Fibroblast of upper back skin (primary cell): ENCODE measurements at regions not wholly inside any gene's neighbourhood (a gene's known extent, or its start where the extent isn't known, plus 50 kb on each side); places are given as distances from the start of the nearest gene placed in this dataset.
"Not testable (repeated sequence)": the region's sequence is repeated elsewhere in the genome, so short reads cannot be mapped to it uniquely, and the experiment has no call there.

Experiments used
- DNase-seq: peaks from one replicate; pipeline ENCODE4 v3.0.0-alpha.2; 2013

DNA sequence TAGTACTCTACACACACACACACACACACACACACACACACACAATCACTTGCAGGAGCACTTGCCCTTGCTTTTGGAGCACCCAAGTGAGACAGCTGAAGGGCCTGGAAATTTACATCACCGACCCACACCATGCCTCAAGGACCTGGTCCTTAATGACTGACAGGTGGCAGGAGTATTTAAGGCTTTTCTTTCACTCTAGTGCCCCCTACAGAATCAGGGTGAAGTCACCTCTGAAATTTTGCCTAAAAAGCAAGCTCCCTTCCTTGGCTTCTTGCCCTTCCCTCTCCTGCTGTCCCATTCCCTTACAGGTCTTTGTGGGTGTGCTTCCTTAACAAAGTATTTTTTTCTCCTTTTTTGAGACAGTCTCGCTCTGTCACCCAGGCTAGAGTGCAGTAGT is 353.5 kb upstream of the IRAK1BP1 start:
- DNase-seq = no peak

- no peak for DNase-seq
These were observed 352.1 kb upstream of the IRAK1BP1 start for GRCh38 chr6:78515271-78515670.

DNA sequence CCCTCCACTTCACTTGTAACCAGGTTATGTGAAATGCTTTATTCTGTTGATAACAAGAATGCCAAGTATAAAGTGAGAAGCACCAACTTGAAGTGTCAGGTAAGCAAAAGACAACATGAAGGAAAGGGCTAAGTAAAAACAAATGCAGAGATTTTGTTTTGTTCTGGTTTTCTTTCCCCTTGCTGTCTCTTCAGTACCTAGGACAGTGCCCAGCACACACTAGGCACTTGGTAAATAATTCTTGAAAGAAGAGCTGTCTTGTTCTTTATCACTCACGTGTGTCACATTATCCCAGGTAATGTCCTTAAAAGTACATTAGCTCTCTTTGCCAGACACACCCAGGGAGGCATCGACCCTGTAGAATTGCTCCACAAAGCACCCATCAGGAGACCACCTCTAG is 350.0 kb upstream of the IRAK1BP1 start:
- no peak for DNase-seq

GRCh38 chr6:78523622-78524021 is 343.7 kb upstream of the IRAK1BP1 start:
- DNase-seq = no peak

DNA sequence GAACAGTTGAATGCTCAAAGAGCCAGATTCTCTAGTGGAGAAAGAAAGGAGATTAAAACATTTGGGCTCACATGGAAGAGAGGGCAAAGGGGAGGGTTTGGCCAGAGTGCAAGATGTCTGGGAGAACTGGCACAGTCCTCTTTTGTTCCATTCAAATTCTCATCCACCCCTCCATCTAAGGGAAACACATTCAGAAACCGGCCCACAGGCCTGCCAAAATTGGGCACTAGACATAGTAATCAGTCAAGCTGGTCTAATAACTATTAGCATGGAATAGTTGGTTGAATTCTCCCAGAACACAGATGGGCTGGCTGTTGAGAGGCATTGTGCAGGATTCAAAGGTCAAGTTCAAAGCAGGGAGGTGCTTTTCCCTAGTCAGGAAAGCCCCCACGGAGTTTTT is 341.4 kb upstream of the IRAK1BP1 start:
- DNase-seq = no peak

DNA sequence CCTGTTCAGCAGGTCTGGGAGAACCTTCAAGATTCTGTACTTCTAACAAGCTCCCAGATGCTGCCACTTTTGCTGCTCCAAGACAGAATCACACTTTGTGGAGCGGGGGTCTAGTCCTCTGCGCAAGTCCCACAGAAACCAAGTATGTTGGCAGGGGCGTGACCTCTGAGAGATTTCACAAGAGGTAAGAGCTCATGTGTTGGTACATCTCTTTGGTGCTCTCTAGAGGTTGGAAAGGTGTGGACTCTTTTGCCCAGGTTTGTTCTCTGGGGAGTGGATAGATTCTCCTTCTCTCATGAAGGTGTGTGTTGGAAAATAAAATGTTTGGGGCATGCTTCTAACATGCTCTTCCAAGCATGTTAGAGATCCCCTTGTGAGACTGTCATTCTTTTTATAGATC is 340.9 kb upstream of the IRAK1BP1 start:
- no peak for DNase-seq

GRCh38 chr6:78528926-78529325 is 338.4 kb upstream of the IRAK1BP1 start:
- no peak for DNase-seq

DNA sequence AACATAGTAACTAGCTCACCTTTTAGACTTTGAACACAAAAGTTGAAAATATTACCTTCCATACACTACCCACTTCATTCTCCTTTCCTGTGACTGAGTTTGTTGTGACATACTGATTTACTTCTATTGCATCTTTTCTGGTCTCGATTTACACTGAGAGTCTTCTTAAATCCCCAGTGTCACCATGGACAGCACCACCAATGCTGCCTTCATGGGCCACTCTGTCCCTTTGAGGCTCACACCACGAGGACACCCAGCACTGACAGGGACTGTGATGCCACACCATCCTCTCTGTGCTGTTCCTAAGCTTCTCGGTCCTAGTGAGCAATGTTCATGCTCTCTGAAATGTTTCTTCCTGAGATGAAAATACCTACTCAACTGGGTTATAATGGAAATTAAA is 337.1 kb upstream of the IRAK1BP1 start:
- no peak for DNase-seq

GRCh38 chr6:78533426-78533825 is 333.9 kb upstream of the IRAK1BP1 start:
- DNase-seq = no peak

DNA sequence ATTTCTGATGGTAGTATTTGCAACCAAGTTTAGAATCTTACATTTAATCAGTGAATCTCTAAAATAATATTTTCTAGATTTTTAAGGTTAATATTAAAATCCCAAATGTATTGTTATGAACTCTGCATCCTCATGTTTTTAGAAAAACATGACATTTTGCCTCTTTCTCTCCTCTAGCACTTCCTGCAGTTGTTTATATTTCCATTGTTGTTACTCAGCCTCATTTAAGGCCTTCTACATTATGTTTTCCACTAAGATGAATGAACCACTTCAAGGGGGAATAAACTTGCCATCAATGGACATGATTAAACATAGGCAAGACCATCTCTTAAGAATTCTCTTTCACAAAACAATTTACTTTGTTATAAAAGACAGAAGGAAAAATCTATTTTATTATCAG is 333.5 kb upstream of the IRAK1BP1 start:
- no peak for DNase-seq

GRCh38 chr6:78538002-78538401 is 329.3 kb upstream of the IRAK1BP1 start:
- DNase-seq = no peak

DNA sequence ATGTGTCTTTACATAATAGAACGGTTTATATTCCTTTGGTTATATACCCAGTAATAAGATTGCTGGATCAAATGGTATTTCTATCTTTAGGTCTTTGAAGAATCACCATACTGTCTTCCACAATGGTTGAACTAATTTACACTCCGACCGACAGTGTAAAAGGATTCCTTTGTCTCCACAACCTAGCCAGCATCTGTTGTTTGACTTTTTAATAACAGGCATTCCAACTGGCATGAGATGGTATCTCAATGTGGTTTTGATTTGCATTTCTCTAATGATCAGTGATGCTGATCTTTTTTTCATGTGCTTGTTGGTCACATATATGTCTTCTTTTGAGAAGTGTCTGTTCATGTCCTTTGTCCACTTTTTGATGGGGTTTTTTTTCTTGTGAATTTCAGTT is 319.7 kb upstream of the IRAK1BP1 start:
- not testable (repeated sequence) for DNase-seq

- DNase-seq = no peak
These were observed 316.0 kb upstream of the IRAK1BP1 start for GRCh38 chr6:78551361-78551760.

GRCh38 chr6:78552435-78552834 is 314.9 kb upstream of the IRAK1BP1 start:
- no peak for DNase-seq

DNA sequence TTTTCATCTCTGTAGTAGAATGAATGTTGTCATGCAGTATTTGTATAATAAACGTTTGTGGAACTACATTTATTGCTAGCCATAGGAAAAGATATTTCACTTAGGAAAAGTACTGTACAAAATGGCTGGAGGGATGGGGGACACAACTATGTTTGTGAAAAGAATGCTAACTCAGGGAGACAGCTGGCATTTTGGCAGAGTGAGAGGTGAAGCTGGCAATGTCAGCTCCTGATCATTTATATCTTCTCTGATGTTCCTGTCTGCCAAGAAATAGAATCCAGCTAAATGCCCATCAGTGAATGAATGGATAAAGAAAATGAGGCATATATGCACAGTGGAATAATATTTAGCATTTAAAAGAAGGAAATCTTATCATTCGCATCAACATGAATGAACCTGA is 313.0 kb upstream of the IRAK1BP1 start:
- no peak for DNase-seq

DNA sequence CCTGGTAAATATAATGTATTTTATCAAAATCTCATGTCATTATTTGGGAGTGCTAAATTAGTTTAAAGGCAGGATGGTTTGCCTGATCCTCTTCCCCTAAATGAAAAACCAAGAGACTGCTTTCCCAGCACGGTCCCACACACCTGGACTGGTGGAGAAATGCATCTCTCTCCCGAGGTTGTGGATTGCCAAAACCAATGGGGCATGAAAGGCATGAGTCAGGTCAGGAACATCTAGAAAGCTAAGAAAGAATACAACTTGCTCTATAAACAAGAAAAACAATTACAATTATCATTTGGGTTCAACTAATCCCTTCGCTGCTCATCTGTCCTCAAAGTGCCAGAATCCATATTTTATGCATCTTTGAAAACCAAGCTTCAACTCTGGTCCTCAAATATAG is 308.3 kb upstream of the IRAK1BP1 start:
- DNase-seq = no peak

DNA sequence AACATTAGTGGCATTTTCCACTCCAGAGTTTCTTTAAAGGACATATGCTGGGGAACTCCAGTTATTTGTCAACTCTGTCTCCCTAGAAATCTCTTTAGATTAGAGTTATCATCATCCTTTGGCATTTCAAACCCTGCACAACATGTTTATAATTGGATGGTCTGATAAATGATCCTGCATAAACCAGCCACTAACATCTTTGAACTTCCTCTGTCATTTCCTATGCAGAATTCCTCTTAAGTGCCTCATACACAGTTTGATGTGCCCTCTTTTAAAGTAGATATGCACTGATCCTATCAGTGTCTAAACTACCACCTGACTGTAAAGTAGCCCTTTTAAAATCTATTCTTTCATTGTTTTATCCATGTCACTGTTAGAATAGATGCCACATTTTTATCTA is 306.3 kb upstream of the IRAK1BP1 start:
- DNase-seq = no peak

DNA sequence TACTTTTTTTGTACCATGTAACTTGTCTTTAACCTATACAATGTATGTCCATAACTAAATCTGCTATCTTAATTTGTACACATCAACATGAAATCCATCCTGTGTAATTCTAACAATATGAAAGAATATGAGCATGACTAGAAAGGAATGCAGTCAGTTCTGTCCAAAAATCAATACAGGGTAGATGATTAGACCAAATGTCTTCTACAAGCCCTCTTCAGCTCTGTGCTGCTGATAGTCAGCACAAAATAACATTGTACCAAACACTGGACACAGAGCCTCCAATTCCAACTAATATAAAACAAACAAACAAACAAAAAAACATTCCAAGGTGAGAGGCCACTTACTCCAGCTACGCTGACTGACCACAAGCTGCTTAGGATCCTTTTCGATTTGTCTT is 301.4 kb upstream of the IRAK1BP1 start:
- DNase-seq = no peak

GRCh38 chr6:78570044-78570443 is 297.3 kb upstream of the IRAK1BP1 start:
- DNase-seq = no peak

DNA sequence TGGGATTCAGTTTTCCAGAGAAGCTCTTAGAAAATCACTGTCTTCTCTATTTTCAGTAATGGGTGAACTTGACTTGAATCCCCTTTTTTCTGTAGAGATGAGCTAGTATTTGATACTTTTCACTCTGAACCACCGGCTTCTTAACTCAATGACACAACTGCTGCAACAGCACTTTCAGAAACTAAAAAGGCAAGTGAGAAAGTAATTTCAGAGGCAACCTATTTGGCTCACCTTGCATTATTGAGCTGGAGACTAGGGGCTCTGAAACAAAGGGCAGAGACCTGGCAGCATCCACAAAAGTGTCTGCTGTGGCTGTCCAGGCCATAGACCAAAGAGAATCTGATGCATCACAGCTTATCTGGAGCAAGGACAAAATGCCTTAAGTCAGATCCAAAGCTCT is 289.8 kb upstream of the IRAK1BP1 start:
- no peak for DNase-seq

DNA sequence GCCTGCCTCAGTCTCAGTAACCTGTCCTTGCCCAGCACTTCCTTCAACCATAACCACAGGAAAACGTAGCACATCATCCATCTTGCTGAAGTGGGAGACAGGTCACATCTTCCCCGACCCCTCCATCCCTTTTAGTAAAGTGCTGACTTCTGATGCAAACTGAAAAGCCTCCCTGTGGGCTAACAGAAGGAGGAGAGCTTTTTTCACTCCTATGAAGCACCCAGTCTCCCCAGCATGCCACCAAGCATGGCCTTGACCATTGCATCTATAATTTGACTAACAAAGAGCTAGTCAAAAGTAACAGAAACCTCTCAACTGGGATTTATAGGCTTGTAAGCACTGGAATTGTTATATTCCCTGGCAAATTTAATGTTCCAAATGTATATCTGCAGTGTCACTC is 288.9 kb upstream of the IRAK1BP1 start:
- DNase-seq = no peak

DNA sequence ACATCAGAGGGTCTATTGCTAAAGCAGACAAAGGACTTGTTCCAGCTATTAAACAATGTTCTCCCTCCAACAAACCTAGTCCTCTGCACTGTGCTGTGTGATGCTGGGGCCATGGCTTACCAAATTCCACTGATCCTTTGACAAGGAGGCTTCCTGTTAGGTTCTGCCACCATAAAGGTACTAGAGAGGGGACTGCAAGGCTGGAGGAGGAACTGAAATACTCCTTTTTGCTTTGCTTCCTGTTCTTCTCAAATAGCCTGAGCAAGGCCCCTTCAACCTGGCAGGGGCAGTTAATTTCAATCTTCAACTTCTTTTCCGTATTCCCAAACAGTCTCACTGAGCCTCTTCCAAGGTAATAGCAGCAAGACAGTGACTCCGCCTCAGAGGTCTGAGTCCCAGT is 286.4 kb upstream of the IRAK1BP1 start:
- DNase-seq = no peak

GRCh38 chr6:78583079-78583478 is 284.3 kb upstream of the IRAK1BP1 start:
- no peak for DNase-seq

GRCh38 chr6:78589436-78589835 is 277.9 kb upstream of the IRAK1BP1 start:
- DNase-seq = peak; percentile 39

DNA sequence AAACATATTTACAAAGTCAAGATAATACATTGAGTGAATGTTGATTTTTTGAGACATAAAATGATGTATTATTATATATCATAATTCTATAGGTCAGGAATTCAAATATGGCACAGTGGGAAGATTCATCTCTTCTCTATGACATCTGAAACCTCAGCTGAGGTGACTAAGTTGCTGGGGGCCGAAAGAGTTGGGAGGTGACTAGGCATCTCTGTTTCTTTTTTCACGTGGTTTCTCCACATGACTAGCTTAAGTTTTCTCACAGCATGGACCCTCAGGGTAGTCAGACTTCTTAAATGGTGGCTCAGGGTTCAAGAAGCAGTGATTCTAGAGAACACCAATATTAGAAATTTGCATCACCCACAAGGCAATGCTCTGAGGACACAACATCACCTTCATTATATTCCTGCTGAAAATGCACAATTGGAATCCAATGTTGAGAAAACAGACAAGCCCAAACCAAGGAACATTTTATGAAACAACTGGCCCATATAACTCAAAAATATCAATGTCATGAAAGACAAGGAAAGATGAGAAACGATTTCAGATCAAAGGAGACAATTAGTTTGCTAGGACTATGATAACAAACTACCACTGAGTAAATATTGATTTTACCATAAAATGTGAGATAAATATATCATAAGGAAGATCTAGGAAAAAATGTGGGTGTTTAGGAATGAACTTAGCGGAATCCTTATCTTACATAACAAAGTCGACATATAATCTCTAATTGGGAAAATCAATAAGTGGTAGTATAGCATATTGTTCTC is 273.3 kb upstream of the IRAK1BP1 start:
- no peak for DNase-seq
